Effector CD8-positive, alpha-beta T cell (primary cell): ENCODE measurements at regions not wholly inside any gene's neighbourhood (a gene's known extent, or its start where the extent isn't known, plus 50 kb on each side); places are given as distances from the start of the nearest gene placed in this dataset.
A peak's percentile ranks its signal among the peaks of the same experiment; 100 is the strongest.
"Not testable (repeated sequence)": the region's sequence is repeated elsewhere in the genome, so short reads cannot be mapped to it uniquely, and the experiment has no call there.

Experiments used
- DNase-seq: peaks from one replicate; lab custom pipeline; 2025; lab: John Stamatoyannopoulos, UW

DNA sequence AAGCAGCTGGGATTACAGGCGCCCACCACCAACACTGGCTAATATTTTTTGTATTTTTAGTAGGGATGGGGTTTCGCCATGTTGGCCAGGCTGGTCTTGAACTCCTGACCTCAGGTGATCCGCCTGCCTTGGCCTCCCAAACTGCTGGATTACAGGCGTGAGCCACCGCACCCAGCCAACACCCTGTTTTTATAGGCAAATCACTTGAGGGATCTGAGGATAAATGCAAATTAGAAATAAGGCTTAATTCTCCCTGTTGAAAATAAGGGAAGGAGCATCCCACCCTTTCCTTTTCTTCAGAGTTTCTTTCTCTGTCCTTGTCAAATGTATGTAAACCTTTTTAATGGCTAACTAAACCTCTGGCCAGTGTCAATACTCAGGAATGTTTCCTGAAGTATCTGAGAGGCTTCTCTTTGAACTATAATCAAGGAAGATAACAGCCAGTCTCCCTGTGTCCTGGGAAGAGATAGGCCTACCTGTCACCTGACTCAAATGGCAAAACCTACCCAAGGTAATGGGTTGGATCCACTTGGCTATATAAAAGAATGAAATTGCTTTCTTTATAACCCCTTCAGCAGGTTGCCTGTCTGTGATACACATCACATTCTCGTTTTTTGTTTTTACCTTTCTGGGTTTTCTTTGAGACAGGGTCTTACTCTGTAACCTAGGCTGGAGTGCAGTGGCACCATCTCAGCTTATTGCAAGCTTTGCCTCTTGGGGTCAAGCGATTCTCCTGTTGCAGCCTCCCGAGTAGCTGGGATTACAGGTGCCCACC lies 64.5 kb upstream of the TNFAIP3 start:
- DNase-seq = no peak

DNA sequence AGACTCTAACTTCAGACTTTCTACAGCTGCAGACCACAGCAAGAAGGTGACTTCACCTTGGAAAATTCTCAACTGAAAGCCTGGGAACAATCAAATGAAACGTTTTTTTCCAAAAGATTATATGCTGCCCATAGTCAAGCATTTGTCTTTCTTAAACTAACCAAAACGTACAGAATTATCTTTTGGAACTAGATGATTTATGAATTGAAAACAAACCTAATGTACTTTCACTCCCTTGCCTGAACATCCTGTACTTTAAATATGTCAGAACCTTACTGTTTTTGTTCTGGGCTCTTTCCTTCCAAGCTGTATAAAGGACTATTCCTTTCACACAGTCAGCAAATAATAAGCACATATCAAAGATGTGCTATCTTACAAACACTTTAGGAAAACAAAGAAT lies 62.4 kb upstream of the TNFAIP3 start:
- DNase-seq = no peak

DNA sequence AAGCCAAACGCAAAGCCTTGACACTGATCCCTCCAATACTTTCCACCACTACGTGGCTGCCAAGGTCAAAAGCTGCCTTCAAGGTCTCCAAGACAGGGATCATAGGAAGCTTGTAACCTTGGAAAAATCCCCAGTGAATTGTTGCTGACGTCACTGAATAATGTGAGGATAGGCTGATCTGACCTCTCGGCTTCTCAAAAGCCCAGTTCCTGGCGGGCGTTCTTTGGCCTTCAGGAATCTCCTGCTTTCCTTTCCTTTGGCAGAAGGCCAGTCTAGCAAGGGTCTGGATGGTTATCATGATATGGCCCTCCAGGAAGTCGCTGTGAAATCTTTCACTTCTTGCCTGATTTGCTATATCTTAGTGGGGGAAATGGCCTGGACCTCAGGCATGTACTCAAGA lies 61.4 kb upstream of the TNFAIP3 start:
- DNase-seq = no peak

GRCh38 chr6:137806914-137807682 lies 60.0 kb upstream of the TNFAIP3 start:
- DNase-seq = no peak

DNA sequence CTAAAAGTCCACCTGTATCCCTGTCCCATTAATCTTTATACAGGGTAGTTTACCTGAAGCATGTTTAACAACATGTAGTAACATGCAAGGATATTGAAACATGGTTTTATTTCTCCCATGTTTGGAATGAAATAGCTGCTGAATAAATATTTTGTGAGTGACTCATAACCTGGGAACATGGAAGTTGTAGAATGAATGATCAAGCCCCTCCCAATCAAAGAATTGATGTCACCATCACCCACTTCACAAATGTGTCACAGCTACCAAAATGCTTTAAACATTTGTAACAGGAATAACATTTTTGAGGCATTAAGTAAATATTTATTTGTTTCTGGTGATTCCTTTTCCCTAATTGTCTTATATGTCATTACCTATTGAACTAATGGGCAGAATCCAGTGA lies 58.9 kb upstream of the TNFAIP3 start:
- no peak for DNase-seq

DNA sequence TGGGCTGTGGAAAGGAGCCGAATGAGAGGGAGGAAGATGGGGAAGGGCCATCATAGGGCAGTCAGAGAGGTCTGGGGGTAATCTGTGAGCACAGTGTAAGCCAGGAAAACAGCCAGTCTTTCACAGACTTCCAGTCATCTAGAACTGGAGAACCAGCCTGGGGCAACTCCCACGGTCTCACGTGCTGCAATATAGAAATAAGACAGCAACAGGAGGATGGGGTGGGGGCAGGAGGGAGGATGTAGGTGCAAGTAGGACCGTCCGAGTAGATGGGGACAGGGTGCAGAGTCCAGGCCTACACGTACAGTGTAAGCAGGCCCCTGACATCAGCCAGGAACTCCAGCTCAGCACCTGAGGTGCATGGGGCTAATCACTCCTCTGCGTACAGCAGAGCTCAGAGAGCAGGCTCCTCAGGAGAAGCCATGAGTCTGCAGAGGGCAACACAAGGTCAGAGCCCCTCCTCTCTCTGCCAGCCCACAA lies 58.2 kb upstream of the TNFAIP3 start:
- no peak for DNase-seq

DNA sequence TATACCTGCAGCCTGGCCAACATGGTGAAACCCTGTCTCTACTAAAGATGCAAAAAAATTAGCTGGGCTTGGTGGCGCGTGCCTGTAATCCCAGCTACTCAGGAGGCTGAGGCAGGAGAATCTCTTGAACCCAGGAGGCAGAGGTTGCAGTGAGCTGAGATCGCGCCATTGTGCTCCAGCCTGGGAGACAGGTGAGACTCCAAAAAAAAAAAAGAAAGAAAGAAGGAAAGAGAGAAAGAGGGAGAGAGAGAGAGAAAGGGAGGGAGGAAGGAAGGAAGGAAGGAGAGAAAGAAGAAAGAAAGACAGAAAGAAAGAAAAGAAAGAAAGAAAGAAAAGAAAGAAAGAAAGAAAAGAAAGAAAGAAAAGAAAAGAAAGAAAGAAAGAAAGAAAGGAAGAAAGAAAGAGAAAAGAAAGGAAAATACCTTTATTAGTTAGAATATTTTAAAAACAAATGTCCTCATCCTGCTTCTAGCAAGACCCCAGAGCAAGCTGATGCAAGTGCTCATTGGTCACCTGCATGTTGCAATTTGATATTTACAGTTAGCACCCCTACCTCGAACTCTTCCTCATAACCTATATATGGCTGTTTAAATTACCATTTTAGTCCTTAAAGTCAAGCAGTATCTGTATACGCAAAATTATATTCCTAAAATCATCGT lies 57.0 kb upstream of the TNFAIP3 start:
- DNase-seq = not testable (repeated sequence)

- no peak for DNase-seq
Measured at GRCh38 chr6:137810554-137811120, 56.4 kb upstream of the TNFAIP3 start.

DNA sequence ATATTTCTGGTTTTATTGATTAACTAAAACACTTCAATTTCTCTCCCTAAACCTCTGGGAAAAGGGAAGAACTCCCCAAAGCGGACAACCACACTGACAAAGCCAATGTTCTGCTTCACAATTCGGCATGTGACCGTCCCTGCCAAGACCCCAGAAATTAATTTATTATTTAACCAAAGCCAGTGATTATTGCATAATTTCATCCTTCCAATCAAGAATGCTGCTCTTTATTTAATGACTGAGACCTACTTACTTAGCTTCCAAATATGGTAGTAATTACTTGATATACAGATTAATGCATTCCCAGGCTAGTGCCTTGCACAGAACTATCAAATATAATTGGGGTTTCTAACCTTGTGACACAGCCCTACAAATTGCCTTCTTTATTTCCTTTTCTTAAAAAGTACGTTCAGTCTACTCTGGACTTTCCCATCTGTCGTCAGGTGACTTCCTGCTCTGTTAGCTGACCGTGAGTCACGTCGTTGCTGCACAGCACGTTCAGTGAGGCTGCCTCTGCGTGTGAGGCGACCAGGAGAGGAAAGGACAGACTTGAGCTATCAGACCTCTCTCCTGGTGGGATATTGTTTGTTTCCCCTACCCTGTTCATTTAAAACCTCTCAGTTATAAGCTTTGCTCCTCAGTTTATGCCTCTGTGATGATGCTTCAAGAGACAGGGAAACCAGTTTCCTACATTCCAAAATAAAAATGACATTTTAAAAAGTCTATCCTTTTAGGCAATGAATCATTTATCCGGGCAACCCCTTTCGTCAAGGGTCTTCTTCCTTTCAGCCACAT lies 55.7 kb upstream of the TNFAIP3 start:
- DNase-seq = peak; percentile 59

DNA sequence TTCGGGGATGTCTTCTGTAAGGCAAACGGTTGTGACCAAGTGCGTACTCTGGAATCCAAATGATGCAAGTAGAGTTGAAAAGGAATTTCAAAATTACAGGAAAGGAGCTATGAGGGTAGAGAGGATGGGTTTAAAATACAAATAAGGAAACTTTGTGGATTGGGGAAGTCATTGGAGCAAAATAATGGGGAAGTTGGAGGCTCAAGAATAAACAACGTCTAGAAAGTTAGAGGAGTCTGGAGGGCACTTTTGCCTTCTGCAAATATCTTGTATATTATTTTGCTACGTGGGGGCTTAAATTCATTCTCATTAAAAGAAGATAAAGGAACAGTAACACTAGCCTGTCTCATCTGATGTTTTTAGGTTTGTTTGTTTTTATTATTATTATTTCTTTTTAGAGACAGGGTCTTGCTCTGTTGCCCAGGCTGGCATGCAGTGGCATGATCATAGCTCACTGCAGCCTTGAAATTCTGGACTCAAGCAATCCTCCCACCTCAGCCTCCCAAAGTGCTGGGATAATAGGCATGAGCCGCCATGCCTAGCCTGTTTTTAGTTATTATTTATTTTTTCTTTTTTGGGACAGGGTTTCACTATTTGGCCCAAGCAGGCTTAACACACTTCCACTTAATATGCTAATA lies 55.0 kb upstream of the TNFAIP3 start:
- DNase-seq = no peak

- no peak for DNase-seq
Measured at GRCh38 chr6:137813308-137813970, 53.6 kb upstream of the TNFAIP3 start.

DNA sequence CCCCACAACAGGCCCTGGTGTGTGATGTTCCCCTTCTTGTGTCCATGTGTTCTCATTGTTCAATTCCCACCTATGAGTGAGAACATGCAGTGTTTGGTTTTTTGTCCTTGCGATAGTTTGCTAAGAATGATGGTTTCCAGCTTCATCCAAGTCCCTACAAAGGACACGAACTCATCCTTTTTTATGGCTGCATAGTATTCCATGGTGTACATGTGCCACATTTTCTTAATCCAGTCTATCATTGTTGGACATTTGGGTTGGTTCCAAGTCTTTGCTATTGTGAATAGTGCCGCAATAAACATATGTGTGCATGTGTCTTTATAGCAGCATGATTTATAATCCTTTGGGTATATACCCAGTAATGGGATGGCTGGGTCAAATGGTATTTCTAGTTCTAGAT lies 53.0 kb upstream of the TNFAIP3 start:
- DNase-seq = not testable (repeated sequence)

DNA sequence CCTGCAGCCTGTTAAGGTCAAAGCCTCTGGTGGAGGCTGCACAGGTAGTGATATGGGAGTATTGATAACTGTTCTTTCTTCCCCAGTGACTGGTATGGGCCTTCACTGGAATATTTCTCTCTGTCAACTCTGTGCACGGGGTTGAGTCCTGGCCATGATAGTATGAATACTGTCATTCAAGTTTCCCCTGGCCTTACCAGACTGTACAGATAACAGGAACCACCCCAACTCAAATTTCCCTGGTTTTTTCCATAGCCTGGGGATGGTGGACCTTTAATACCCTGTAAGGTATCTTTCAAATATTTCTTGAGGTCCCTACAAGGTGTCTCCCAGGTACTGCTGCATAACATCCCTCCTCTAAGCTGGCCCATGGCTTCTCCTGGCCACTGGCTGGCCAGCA lies 51.4 kb upstream of the TNFAIP3 start:
- no peak for DNase-seq

- DNase-seq = no peak
Measured at GRCh38 chr6:137816133-137816579, 50.9 kb upstream of the TNFAIP3 start.

DNA sequence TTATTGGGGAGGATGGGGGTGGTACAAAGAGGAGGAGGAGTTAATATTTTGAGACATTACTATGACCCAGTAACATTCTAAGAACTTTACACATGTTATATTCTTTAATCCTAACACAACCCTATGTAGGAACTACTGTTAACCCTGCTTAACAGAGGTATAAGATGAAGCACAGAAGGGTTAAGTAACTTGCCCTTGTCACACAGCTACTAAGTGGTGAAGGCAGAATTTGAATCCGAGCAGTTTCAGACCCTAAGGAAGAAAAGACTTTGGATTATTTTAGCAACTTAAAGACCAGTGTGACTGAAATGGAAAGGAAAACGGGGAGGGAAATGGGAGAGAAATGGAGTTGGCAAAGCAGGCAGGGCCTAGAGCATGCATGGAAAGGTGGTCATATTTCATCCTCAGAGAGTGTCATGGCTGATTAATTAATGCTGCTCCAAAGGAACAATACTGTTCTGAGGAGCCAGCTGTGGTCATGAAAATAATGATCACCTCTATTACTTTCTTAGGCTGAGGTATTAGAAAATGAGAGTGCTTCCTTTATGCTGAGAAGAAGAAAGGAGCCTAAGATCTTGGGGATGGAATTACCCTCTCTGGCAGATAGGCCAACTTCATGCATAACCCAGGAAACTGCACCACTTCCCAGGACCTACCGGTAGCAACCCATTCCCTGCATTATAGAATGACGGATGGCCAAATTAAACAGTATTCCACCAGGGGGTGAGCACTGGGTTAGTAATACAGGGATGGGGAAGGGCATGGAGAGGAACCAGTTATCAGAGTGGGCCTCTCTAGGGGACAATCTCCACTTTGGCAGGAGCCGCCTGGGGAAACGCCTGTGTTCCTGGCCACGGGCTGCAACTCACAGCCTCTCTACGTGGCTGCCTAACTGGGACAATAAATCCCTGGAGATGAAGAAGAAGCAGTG lies 50.1 kb upstream of the TNFAIP3 start:
- no peak for DNase-seq
